Left lung (tissue), 4 donors: ENCODE measurements at regions not wholly inside any gene's neighbourhood (a gene's known extent, or its start where the extent isn't known, plus 50 kb on each side); places are given as distances from the start of the nearest gene placed in this dataset.

Experiments used
- ATAC-seq: fragments of 200-7000 bp; cut with Tn5 transposase; one replicate; pipeline ENCODE4 v1.9.1; 2020; ENCODE audit warnings: moderate library complexity
- DNase-seq, 4 donors: peaks; one replicate each; pipeline ENCODE4 v3.0.0-alpha.2; 2013 to 2020
- H3K27ac ChIP-seq, 2 donors: fragments of 200-600 bp; sonication (generic) in 1 of 2; one replicate each; pipeline versions ENCODE4 v1.5.0 to v1.8.0; 2020 to 2021
- H3K27me3 ChIP-seq, 2 donors: fragments of 200-600 bp; sonication (generic) in 1 of 2; one replicate each; pipeline versions ENCODE4 v1.5.0 to v1.8.0; 2020 to 2021
- H3K36me3 ChIP-seq, 2 donors: fragments of 200-600 bp; sonication (generic) in 1 of 2; one replicate each; pipeline versions ENCODE4 v1.5.0 to v1.8.0; 2020 to 2021
- H3K4me1 ChIP-seq, 2 donors: fragments of 200-600 bp; one replicate each; pipeline ENCODE4 v1.8.0; 2021
- H3K4me3 ChIP-seq, 2 donors: fragments of 200-600 bp; sonication (generic) in 1 of 2; one replicate each; pipeline versions ENCODE4 v1.5.0 to v1.8.0; 2020 to 2021; ENCODE audit warnings: mild to moderate bottlenecking in 1 of 2
- H3K9me3 ChIP-seq, 2 donors: fragments of 200-600 bp; sonication (generic) in 1 of 2; one replicate each; pipeline versions ENCODE4 v1.5.0 to v1.8.0; 2020 to 2021
- intact Hi-C, 2 donors: fragments of 100-400 bp; cut with DNase I; formaldehyde crosslinking; loops; one replicate each; pipeline versions ENCODE4 v1.11.2 to v1.14.2; 2022
- TF ChIP-seq, protein P1 (sequence below), 2 donors: fragments of 200-600 bp; sonication (generic) in 1 of 2; IDR thresholded peaks; one replicate each; pipeline versions ENCODE4 v1.5.0 to v1.8.0; 2021; ENCODE audit warnings: antibody characterized with exemption in 2 of 2
- donor health status: DM: no; HTN: yes; CAD: no.
- donor health status: DM: no; HTN: no; CAD: no.

DNA sequence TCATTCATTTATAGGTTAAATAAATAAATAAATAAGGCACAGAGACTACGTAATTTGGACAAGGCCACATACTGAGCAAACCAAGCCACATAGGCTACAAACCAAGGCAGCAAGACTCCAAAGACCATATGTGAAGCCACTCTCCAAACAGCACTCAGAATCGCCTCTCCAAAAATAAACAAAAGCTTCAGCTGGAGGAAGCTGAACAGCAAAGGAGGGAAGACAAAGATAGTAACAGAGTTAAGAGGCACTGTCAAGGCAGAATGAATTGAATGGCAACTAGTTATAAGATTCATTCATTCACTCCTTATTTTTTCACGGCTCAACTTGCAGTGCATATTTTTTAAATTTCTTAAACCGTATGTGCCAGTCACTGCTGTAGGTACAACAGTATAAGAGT is 200.5 kb upstream of the GRIP1 start:
- no peak for DNase-seq
- intact Hi-C loops = no loop called here

DNA sequence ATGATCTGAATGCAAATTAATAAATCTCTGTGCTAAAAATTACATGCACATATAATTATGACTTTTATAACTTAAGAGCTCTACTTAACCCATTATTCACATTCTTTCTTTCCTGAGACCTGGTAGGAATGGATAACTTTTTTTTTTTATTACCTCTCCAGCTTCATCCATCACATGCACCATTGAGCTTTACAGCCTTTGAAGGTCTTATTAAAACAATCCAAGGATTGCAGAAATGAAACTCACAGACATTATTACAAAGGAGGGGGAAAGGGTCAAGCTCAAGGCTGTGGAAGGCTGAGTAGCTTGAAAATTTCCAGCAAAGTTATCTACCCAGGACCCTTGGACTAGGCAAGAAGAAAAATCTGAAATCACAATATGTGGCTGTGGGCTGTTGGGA is 202.5 kb upstream of the GRIP1 start:
- DNase-seq (no peak), ATAC-seq (no peak)
- no peaks in the 10 kb centered on the region for H3K4me1 ChIP-seq
- H3K27ac ChIP-seq = no peak overlapping the region
- H3K27me3 ChIP-seq = peaks cover 0 to 5% of the 10 kb centered on the region in 2 donors
- TF ChIP-seq, protein P1, sequence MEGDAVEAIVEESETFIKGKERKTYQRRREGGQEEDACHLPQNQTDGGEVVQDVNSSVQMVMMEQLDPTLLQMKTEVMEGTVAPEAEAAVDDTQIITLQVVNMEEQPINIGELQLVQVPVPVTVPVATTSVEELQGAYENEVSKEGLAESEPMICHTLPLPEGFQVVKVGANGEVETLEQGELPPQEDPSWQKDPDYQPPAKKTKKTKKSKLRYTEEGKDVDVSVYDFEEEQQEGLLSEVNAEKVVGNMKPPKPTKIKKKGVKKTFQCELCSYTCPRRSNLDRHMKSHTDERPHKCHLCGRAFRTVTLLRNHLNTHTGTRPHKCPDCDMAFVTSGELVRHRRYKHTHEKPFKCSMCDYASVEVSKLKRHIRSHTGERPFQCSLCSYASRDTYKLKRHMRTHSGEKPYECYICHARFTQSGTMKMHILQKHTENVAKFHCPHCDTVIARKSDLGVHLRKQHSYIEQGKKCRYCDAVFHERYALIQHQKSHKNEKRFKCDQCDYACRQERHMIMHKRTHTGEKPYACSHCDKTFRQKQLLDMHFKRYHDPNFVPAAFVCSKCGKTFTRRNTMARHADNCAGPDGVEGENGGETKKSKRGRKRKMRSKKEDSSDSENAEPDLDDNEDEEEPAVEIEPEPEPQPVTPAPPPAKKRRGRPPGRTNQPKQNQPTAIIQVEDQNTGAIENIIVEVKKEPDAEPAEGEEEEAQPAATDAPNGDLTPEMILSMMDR (IDR thresholded peaks at IDR 0.05) = no peak
- no peak overlapping the region for H3K4me3 ChIP-seq
- H3K36me3 ChIP-seq = no peaks in the 10 kb centered on the region
- no peaks in the 10 kb centered on the region for H3K9me3 ChIP-seq
- intact Hi-C loops = no loop called here

More for the DNA sequence above, 200.5 kb upstream of the GRIP1 start:
- no peak for ATAC-seq
- Histone ChIP-seq H3K4me1 (no peaks in the 10 kb centered on the region), H3K36me3 (no peaks in the 10 kb centered on the region), H3K4me3 (no peak overlapping the region), H3K27me3 (peaks cover 0 to 5% of the 10 kb centered on the region in 2 donors), H3K9me3 (no peaks in the 10 kb centered on the region), H3K27ac (no peak overlapping the region)
- TF ChIP-seq, protein P1 (IDR thresholded peaks at IDR 0.05) = no peak

DNA sequence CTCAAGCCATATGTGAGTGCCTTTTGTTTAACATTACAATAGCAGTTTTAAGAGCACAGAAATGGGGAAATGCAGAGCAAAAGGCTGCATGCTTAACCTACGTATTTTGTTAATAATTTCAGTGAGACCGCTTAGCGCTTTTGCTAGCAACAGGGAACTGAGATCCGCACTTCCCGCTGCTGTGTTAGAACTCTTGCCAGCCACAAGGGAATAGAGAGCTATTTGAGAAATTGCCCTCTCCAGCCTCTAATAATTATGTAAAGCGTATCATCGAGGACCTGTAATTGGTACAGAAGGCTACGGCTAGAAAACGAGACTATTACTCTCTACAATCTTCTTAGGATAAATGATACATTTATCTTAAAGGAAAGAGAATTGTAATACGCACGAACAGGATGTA is 205.2 kb upstream of the GRIP1 start:
- no peak for DNase-seq
- H3K9me3 ChIP-seq = no peaks in the 10 kb centered on the region
- H3K27ac ChIP-seq = no peak overlapping the region
- ATAC-seq = no peak
- H3K4me3 ChIP-seq = no peak overlapping the region
- intact Hi-C loops = no loop called here
- H3K36me3 ChIP-seq = no peaks in the 10 kb centered on the region
- no peaks in the 10 kb centered on the region for H3K4me1 ChIP-seq
- peaks cover 0 to 5% of the 10 kb centered on the region in 2 donors for H3K27me3 ChIP-seq
- TF ChIP-seq, protein P1 (IDR thresholded peaks at IDR 0.05) = no peak

DNA sequence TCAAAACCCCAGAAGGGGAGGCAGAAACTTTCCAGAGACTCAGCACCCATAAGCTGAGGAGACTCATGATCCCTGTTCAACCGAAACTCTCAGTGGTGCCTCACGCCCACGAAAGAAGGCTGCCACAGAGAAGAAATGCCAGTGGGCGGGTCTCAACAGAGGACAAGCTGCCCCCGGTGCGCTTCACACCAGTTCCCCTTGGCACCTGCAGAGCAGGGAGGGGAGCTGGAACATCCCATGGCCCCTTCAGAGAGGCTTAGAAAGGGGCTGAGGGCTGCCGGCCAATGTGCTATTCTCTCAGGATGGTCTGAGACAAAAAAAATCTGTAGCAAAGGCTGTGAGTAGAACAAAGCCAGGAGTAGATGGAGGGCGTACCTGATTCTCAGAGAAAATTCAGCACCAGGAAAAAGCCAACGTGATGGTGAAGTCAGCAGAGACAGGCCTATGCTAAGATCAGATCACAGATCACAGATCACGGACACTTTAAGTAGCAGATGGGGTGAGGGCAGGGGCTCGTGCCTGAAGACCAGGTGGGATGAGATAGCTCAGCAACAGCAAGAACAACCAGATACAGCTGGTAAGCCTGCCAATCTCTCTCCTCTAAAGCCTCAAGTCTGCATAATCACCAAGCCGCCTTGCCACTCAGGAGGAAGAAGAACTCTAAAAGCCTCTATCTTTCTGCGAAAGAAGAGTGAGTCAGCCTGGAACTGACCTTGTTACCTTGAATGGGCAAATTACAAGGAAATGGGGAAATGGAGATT is 206.4 kb upstream of the GRIP1 start:
- Histone ChIP-seq H3K9me3 (no peaks in the 10 kb centered on the region), H3K36me3 (no peaks in the 10 kb centered on the region), H3K4me3 (no peak overlapping the region), H3K27me3 (peaks cover 0 to 5% of the 10 kb centered on the region in 2 donors), H3K4me1 (no peaks in the 10 kb centered on the region), H3K27ac (no peak overlapping the region)
- no peak for DNase-seq
- TF ChIP-seq, protein P1 (IDR thresholded peaks at IDR 0.05) = no peak
- intact Hi-C loops = no loop called here
- ATAC-seq = no peak

DNA sequence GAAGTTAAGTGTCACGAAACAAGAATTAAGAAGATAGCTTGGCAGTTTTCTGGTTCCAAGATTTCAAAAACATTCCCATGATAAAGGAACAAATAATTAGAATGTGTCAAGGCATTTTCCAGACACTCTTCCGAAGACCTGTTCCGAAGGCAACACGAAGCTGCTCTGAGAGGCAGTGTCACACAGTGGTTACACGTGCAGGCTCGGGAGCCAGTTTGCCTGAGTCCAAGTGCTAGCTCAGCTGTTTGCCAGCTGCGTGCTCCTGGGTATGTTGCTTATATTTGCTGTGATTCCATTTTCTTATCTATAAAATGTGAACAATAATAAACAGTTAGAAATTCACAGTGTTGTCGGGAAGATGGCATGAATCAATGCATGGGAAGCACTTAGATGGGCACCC is 217.9 kb upstream of the GRIP1 start:
- Histone ChIP-seq H3K27ac (no peak overlapping the region), H3K4me3 (no peak overlapping the region), H3K27me3 (no peaks in the 10 kb centered on the region), H3K9me3 (no peaks in the 10 kb centered on the region), H3K4me1 (peaks cover 0 to 6% of the 10 kb centered on the region in 2 donors), H3K36me3 (no peaks in the 10 kb centered on the region)
- DNase-seq = no peak
- no peak for ATAC-seq
- intact Hi-C loops = no loop called here
- TF ChIP-seq, protein P1 (IDR thresholded peaks at IDR 0.05) = no peak
